Transverse colon (tissue), 4 donors: ENCODE measurements at regions not wholly inside any gene's neighbourhood (a gene's known extent, or its start where the extent isn't known, plus 50 kb on each side); places are given as distances from the start of the nearest gene placed in this dataset.

Source experiments
- POLR2AphosphoS5 ChIP-seq, 3 donors: sonication (generic); formaldehyde crosslinking; IDR thresholded peaks; one replicate each; pipeline ENCODE4 v1.6.1; 2016; ENCODE audit warnings: antibody characterized with exemption in 3 of 3
- TF ChIP-seq, protein P1 (sequence below), 5 experiments: fragments of 200-600 bp in 3 of 5; fragments of 450-650 bp in 2 of 5; sonication (generic) in 3 of 5; IDR thresholded peaks; 1 replicate in 2 of 5; 2 replicates in 3 of 5; pipeline ENCODE4 v1.5.1; 2016 to 2017; ENCODE audit warnings: antibody characterized with exemption in 5 of 5, inconsistent platforms in 3 of 5, mild to moderate bottlenecking in 2 of 5, moderate library complexity in 1 of 5

DNA sequence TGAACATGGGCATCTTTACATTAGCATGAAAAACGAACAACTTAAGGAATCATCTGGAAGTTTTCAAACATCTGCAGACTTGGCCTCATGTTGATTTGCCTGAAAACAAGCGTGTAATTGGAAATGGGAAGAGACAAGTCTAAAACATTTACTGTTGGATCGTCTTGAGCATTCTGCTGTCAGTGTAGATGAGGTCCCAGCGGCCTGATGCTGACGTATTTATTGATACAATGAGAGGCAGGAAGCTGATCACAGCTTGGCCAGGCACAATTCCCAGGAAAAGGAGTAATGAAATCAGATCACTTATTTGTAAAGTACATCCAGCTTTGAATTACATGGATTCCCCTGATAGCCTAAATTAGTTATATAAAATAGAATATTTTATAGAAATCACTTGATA is 210.6 kb downstream of the CLCN4 start:
- TF ChIP-seq, protein P1, sequence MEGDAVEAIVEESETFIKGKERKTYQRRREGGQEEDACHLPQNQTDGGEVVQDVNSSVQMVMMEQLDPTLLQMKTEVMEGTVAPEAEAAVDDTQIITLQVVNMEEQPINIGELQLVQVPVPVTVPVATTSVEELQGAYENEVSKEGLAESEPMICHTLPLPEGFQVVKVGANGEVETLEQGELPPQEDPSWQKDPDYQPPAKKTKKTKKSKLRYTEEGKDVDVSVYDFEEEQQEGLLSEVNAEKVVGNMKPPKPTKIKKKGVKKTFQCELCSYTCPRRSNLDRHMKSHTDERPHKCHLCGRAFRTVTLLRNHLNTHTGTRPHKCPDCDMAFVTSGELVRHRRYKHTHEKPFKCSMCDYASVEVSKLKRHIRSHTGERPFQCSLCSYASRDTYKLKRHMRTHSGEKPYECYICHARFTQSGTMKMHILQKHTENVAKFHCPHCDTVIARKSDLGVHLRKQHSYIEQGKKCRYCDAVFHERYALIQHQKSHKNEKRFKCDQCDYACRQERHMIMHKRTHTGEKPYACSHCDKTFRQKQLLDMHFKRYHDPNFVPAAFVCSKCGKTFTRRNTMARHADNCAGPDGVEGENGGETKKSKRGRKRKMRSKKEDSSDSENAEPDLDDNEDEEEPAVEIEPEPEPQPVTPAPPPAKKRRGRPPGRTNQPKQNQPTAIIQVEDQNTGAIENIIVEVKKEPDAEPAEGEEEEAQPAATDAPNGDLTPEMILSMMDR (IDR thresholded peaks at IDR 0.05) = no peak
- no peak for TF ChIP-seq POLR2AphosphoS5 (IDR thresholded peaks at IDR 0.05)
